K562 (cell line): ENCODE measurements at regions not wholly inside any gene's neighbourhood (a gene's known extent, or its start where the extent isn't known, plus 50 kb on each side); places are given as distances from the start of the nearest gene placed in this dataset.

ENCODE experiments used
- CBFA2T2 ChIP-seq: fragments of 450-650 bp; conservative IDR thresholded peaks from 2 replicates; pipeline ENCODE4 v1.6.1; 2017; ENCODE audit warnings: mild to moderate bottlenecking
- KAT8 ChIP-seq: fragments of 450-650 bp; IDR thresholded peaks from 2 replicates; pipeline ENCODE4 v1.6.1; 2016; ENCODE audit warnings: low read depth, mild to moderate bottlenecking
- RCOR1 ChIP-seq, 2 experiments: IDR thresholded peaks; 2 replicates each; pipeline ENCODE4 v1.6.1; 2012; ENCODE audit warnings: low read depth in 2 of 2, low read length in 2 of 2, borderline replicate concordance in 1 of 2, improper control_type of control experiment in 1 of 2
- ZNF253 ChIP-seq: fragments of 250-450 bp; sonication (Bioruptor Pico); conservative IDR thresholded peaks from 2 replicates; pipeline ENCODE4 v1.6.1; 2021; ENCODE audit warnings: mild to moderate bottlenecking
- TF ChIP-seq, protein P1 (sequence below): sonication (generic); formaldehyde crosslinking; IDR thresholded peaks from 2 replicates; pipeline ENCODE4 v1.8.0; 2023; ENCODE audit warnings: missing genetic modification reagents, mild to moderate bottlenecking, borderline replicate concordance
- TF ChIP-seq, protein P2 (sequence below): fragments of 250-450 bp; sonication (Bioruptor Pico); IDR thresholded peaks from 2 replicates; pipeline ENCODE4 v1.8.0; 2021; ENCODE audit warnings: moderate library complexity, mild to moderate bottlenecking, inconsistent platforms
- TF ChIP-seq, protein P3 (sequence below), 2 experiments: fragments of 200-800 bp in 1 of 2; sonication (Bioruptor generic) in 1 of 2; sonication (generic) in 1 of 2; formaldehyde crosslinking in 1 of 2; IDR thresholded peaks in 1 of 2; conservative IDR thresholded peaks in 1 of 2; 2 replicates each; pipeline versions ENCODE4 v1.5.0 to v1.6.1; 2016 to 2020; ENCODE audit warnings: missing compliant biosample characterization in 1 of 2, missing genetic modification characterization in 1 of 2, missing genetic modification reagents in 1 of 2

DNA sequence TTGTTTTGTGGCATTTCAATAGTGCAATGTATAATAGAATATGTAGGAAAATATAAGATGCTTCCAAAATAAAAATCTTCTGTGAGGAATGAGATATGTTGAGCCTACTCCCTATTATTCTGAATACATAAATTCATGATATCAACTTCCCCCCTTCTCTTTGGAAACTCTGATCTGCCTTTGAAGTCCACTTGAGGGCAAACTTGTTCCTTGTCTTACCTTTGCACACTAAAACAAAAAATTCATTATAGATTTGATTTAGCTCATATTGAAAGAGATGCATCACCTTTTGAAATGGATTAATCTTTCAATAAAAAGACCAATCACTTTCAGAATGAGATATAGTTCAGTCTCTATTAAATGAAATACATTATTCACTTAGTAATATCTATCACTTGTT is 580.7 kb upstream of the ADGRL4 start (continued):
- TF ChIP-seq, protein P1, sequence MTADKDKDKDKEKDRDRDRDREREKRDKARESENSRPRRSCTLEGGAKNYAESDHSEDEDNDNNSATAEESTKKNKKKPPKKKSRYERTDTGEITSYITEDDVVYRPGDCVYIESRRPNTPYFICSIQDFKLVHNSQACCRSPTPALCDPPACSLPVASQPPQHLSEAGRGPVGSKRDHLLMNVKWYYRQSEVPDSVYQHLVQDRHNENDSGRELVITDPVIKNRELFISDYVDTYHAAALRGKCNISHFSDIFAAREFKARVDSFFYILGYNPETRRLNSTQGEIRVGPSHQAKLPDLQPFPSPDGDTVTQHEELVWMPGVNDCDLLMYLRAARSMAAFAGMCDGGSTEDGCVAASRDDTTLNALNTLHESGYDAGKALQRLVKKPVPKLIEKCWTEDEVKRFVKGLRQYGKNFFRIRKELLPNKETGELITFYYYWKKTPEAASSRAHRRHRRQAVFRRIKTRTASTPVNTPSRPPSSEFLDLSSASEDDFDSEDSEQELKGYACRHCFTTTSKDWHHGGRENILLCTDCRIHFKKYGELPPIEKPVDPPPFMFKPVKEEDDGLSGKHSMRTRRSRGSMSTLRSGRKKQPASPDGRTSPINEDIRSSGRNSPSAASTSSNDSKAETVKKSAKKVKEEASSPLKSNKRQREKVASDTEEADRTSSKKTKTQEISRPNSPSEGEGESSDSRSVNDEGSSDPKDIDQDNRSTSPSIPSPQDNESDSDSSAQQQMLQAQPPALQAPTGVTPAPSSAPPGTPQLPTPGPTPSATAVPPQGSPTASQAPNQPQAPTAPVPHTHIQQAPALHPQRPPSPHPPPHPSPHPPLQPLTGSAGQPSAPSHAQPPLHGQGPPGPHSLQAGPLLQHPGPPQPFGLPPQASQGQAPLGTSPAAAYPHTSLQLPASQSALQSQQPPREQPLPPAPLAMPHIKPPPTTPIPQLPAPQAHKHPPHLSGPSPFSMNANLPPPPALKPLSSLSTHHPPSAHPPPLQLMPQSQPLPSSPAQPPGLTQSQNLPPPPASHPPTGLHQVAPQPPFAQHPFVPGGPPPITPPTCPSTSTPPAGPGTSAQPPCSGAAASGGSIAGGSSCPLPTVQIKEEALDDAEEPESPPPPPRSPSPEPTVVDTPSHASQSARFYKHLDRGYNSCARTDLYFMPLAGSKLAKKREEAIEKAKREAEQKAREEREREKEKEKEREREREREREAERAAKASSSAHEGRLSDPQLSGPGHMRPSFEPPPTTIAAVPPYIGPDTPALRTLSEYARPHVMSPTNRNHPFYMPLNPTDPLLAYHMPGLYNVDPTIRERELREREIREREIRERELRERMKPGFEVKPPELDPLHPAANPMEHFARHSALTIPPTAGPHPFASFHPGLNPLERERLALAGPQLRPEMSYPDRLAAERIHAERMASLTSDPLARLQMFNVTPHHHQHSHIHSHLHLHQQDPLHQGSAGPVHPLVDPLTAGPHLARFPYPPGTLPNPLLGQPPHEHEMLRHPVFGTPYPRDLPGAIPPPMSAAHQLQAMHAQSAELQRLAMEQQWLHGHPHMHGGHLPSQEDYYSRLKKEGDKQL = no peak
- TF ChIP-seq RCOR1 (IDR thresholded peaks at IDR 0.05; ENCODE audit: borderline replicate concordance in 1 of 2, low read depth in 2 of 2, low read length in 2 of 2) (no peak), KAT8 (no peak), CBFA2T2 (no peak), ZNF253 (CRISPR knock-in tag) (no peak)
- TF ChIP-seq, protein P2, sequence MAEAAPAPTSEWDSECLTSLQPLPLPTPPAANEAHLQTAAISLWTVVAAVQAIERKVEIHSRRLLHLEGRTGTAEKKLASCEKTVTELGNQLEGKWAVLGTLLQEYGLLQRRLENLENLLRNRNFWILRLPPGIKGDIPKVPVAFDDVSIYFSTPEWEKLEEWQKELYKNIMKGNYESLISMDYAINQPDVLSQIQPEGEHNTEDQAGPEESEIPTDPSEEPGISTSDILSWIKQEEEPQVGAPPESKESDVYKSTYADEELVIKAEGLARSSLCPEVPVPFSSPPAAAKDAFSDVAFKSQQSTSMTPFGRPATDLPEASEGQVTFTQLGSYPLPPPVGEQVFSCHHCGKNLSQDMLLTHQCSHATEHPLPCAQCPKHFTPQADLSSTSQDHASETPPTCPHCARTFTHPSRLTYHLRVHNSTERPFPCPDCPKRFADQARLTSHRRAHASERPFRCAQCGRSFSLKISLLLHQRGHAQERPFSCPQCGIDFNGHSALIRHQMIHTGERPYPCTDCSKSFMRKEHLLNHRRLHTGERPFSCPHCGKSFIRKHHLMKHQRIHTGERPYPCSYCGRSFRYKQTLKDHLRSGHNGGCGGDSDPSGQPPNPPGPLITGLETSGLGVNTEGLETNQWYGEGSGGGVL (CRISPR knock-in tag) = no peak
- TF ChIP-seq, protein P3, sequence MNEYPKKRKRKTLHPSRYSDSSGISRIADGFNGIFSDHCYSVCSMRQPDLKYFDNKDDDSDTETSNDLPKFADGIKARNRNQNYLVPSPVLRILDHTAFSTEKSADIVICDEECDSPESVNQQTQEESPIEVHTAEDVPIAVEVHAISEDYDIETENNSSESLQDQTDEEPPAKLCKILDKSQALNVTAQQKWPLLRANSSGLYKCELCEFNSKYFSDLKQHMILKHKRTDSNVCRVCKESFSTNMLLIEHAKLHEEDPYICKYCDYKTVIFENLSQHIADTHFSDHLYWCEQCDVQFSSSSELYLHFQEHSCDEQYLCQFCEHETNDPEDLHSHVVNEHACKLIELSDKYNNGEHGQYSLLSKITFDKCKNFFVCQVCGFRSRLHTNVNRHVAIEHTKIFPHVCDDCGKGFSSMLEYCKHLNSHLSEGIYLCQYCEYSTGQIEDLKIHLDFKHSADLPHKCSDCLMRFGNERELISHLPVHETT (CRISPR knock-in tag; conservative IDR thresholded peaks at IDR 0.05 in 1 of 2, IDR thresholded peaks at IDR 0.05 in 1 of 2) = no peak
